ENCODE measurements at regions not wholly inside any gene's neighbourhood (a gene's known extent, or its start where the extent isn't known, plus 50 kb on each side); places are given as distances from the start of the nearest gene placed in this dataset.

DNA sequence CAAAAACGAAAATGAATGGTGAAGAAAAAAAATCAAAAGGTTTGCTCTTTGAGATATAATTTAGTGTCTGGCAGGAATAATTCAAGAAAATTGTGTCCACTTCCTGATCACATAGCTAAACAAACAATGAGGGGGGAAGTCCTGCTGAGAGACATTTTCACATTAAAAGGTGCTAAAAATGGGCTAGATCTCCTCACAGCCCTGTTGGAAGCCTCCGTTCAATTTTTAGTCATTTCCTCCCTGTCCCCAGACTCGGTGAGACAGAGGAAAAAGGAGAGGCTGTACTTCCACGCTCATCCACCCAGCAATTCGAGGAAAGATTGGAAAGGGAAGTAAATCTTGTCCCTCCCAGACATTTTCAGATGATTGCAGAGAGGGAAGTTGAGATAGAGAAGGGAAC lies 103.7 kb downstream of the BARHL2 start:
- no peaks in the 10 kb centered on the region; the same call in 1 of the 2 replicates for H3K27me3 ChIP-seq (ENCODE audit: insufficient read depth, low read length)
- intact Hi-C loops (cut with micrococcal nuclease): no loop called here
- H4K20me1 ChIP-seq (ENCODE audit: insufficient read depth): no peaks in the 10 kb centered on the region
- H3K79me2 ChIP-seq (ENCODE audit: insufficient read depth, low read length): no peaks in the 10 kb centered on the region
- ChIA-PET CTCF (no interaction called here), RAD21 (ENCODE audit: low non-redundant PET in 1 of 2, low total read pairs in 2 of 2, uncharacterized antibody in 2 of 2, unreplicated experiment in 2 of 2) (interaction anchor here in 1 of 2 experiments (0.7 kb wide), 1 partner anchor 136 kb away, joined by 3 read pairs; no protein-coding TSS in a partner anchor), POLR2A (interaction anchor here (1.2 kb wide), 1 partner anchor 9 kb away, joined by 4 read pairs; no protein-coding TSS in a partner anchor)
- no peaks in the 10 kb centered on the region for H3K36me3 ChIP-seq (ENCODE audit: control insufficient read depth in 1 of 2, insufficient read depth in 2 of 2, low read length in 2 of 2)
- TF ChIP-seq EZH2 (IDR thresholded peaks at IDR 0.05) (no peak), ZFX (IDR thresholded peaks at IDR 0.05) (no peak), TCF7L2 (IDR thresholded peaks at IDR 0.05; ENCODE audit: borderline replicate concordance, extremely low read depth, insufficient read depth, insufficient read length) (no peak), RAD21 (IDR thresholded peaks at IDR 0.05; ENCODE audit: low read depth) (no peak), ATF3 (IDR thresholded peaks at IDR 0.05) (no peak), MAX (IDR thresholded peaks at IDR 0.05) (no peak), POLR2A (IDR thresholded peaks at IDR 0.05; ENCODE audit: borderline replicate concordance, extremely low read depth, insufficient read depth, insufficient read length) (no peak), ELF1 (IDR thresholded peaks at IDR 0.05; ENCODE audit: borderline replicate concordance, low read depth) (no peak), EGR1 (IDR thresholded peaks at IDR 0.05; ENCODE audit: low read depth) (no peak), FOSL1 (IDR thresholded peaks at IDR 0.05; ENCODE audit: low read depth) (no peak), POLR2AphosphoS5 (IDR thresholded peaks at IDR 0.05; ENCODE audit: low read depth, low read length) (no peak), JUND (IDR thresholded peaks at IDR 0.05) (no peak), ZNF274 (IDR thresholded peaks at IDR 0.05; ENCODE audit: low read depth, low read length) (no peak), SIN3A (IDR thresholded peaks at IDR 0.05; ENCODE audit: low read depth) (no peak)
- TF ChIP-seq, protein P1, sequence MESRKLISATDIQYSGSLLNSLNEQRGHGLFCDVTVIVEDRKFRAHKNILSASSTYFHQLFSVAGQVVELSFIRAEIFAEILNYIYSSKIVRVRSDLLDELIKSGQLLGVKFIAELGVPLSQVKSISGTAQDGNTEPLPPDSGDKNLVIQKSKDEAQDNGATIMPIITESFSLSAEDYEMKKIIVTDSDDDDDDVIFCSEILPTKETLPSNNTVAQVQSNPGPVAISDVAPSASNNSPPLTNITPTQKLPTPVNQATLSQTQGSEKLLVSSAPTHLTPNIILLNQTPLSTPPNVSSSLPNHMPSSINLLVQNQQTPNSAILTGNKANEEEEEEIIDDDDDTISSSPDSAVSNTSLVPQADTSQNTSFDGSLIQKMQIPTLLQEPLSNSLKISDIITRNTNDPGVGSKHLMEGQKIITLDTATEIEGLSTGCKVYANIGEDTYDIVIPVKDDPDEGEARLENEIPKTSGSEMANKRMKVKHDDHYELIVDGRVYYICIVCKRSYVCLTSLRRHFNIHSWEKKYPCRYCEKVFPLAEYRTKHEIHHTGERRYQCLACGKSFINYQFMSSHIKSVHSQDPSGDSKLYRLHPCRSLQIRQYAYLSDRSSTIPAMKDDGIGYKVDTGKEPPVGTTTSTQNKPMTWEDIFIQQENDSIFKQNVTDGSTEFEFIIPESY (IDR thresholded peaks at IDR 0.05; ENCODE audit: extremely low read depth, insufficient replicate concordance, low read length): no peak
- H2AFZ ChIP-seq (ENCODE audit: low read depth, low read length, poor library complexity, severe bottlenecking): no peak overlapping the region
- H3K9me2 ChIP-seq (ENCODE audit: insufficient read depth): no peaks in the 10 kb centered on the region
- no TSS peak for BruUV-seq (replicated peaks)
- no peaks in the 10 kb centered on the region for H3K9me3 ChIP-seq (ENCODE audit: control insufficient read depth in 1 of 2, insufficient read depth in 1 of 2, low read depth in 1 of 2, low read length in 2 of 2)
- H3K4me1 ChIP-seq (ENCODE audit: control insufficient read depth in 1 of 2, insufficient read depth in 2 of 2, low read length in 2 of 2): no peaks in the 10 kb centered on the region
- no peak overlapping the region for H3K9ac ChIP-seq (ENCODE audit: low read length)
- H3K27ac ChIP-seq (ENCODE audit: low read depth, low read length): no peak overlapping the region
- no peak overlapping the region for H3K4me2 ChIP-seq (ENCODE audit: low read length)
- no peak for ATAC-seq
- H3K4me3 ChIP-seq (replicated peaks in 1 of 2; ENCODE audit: low read depth in 1 of 2, low read length in 2 of 2): no peak overlapping the region
- no peak for DNase-seq (ENCODE audit: low read depth, low spot score)
